AG08395 (cell line): ENCODE measurements at regions not wholly inside any gene's neighbourhood (a gene's known extent, or its start where the extent isn't known, plus 50 kb on each side); places are given as distances from the start of the nearest gene placed in this dataset.

Experiments
- DNase-seq: peaks from one replicate; pipeline ENCODE4 v3.0.0; 2012; ENCODE audit warnings: mixed read lengths, low spot score

DNA sequence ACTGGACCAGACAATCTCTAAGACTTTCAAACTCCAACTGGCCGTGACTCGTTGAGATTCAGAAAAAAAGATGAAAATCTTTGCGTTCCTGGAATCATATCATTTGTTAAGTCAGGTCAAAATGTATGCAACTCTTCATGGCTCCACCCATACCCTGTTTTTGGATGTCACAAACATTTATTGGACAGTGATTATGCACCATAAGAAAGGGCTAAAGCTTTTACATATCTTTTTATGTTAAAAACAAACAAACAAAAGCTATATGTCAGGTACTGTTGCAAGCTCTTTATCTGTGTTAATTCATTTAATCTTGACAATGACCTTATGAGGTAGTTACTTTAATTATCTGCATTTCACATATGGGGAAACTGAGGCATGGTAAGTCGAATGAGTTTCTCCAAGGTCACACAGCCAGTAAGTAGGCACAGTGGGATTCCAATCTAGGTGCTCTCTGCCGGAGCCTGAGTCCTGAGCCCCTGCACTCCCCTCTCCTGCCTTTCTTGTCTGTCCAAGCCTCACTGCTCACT lies 145.7 kb upstream of the MYCN start:
- no peak for DNase-seq

DNA sequence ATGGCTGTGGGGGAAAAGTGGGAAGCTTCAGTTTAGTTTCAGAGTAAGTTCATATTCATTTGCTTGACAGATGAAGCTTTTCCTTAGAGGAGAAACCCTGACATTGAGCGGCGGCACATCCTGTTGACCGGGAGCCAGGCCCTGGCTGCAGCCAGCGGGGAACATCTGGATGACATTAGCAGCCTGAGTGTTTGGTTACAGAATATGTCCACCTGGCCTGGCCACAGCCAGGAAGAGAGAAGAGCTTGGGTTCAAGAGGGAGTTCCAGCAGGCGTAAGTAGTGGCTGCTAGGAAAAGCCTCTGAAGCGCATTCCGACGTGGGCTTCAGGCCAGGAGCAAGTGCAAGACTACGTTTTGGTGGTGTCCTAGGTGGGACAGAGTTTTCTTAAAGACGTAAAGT lies 144.9 kb upstream of the MYCN start:
- DNase-seq = no peak

DNA sequence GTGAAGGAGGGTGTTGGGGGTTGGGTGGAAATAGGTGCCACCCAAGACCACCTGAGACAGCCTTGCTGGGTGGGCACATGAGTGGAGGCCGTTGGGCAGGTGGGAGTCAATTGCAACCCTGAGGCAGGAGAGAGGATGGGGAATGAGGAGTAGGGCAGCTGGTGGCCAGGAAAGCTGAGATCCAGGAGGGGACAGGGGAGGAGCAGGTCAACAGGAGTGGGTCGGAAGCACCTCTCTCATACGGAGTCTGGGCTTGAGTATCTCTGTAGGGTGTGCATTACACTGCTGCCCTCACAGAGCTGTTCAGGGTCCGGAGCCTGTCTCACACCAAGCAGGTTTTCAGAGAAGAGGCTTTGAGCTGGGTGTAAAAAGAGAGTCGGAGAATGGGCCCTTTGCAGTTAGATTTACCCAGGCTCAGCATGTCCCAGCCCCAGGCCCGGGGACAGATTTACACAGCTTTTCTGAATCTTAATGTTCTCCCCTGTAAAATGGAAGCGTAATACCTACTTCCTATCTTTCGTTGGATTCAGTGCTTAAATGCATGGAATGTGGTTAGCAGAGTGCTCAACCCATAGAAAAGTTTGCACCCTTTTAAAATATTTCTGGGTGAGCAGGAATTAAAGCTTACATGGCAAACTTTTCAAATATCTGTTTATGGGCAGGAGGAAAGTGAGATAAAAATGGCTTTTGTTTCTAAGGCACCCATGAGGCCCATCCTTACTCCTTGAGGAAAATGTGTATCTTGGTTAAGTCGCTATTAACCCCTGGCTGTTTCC lies 144.0 kb upstream of the MYCN start:
- no peak for DNase-seq

DNA sequence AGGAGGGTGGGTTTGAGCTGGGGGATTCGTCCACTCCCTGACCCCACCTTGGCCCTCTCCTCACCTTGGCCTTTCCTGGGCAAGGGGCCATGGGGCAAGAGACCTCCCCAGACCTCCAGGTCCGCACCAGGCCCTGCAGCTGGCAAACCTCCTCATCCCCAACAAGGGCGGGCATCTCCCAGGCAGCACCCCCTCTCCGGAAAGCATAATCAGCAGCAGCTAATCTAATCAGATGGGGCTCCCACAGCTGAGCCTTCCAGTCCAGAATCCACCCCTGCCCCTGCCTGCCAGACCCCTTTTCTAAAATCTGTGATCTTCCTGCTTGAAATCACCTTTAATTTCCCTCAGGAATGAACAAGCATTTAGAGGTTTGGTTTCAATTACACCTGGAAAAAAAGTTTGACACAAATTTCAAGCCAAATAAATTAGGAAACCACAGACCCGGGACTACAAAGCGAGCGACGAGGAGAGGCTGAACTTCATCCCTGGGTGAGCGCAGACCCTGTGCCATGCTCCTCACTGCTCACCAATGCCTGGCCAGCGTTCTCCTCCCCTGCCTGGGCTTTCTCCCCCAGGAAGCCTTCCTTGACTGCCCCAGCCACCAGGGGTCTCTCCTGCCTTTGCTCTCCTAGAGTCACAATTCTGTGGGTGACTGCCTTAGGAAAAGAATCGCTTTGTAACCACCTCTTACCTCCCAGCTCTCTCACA lies 143.0 kb upstream of the MYCN start:
- DNase-seq = no peak

DNA sequence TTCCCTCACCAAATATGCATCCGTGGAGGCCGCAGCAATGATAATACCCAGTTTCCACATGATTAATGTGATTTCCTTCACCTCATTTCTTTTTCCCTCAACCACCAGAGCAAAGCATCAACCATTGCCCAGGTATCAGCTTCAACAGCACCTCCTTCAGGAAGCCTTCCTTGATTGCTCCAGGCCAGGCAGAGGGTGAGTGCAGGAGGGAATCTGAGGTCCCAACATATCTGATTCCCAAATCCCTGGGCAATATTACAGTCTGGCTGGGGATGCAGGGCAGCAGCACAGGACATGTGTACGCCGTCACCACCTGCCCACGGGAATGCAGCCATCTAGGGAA lies 142.4 kb upstream of the MYCN start:
- DNase-seq = no peak

DNA sequence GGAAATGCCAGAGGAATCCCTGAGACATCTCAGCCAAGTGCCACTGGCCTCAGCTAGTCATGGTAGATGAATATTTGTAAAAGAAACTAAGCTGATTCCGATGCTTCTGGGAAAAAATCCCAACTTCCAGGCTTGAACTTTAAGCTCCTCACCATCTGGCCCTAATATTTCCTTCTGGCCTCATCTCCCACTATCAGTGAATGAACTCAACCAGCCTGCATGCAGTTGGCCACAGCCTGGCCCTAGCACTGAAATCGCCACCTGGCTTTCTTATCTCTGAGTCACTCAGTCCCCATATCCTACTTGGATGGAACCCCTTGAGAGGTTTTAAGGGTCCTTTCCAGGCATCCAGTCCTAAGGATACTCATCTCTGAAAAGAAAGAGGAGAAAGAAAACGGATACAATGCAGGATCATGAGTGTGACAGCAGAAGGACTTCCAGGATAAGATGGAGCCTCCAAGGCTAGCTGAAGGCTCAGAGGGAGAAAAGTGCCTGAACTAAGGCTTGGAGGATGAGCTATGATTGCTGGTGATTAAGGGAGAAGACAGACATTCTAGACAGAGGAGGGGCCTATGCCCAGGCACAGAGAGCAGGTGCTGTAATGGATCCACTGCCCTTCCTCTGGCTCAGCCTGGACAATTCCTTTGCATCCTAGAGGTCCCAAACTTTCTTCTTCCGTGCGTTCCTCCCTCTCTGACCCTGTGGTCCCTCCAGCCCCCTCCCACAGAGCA lies 141.5 kb upstream of the MYCN start:
- DNase-seq = no peak

DNA sequence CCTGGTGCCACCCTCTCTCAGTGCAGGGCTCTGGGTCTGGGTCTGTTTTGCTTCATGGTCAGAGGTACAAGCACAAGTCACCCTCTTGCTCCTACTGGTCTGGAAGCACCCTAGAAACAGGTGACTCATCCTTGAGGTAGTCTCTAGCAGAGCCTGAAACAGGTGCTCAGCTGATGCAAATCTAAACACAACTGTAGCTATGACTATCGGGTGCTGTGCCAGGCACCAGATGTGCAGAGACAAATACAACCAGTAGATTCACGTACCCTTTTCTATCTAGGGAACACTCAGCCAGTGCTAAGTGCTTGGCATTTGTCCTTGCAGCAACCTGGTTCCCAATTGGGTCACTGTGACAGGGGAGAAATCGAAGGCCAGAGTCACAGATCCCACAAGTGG lies 140.9 kb upstream of the MYCN start:
- no peak for DNase-seq

DNA sequence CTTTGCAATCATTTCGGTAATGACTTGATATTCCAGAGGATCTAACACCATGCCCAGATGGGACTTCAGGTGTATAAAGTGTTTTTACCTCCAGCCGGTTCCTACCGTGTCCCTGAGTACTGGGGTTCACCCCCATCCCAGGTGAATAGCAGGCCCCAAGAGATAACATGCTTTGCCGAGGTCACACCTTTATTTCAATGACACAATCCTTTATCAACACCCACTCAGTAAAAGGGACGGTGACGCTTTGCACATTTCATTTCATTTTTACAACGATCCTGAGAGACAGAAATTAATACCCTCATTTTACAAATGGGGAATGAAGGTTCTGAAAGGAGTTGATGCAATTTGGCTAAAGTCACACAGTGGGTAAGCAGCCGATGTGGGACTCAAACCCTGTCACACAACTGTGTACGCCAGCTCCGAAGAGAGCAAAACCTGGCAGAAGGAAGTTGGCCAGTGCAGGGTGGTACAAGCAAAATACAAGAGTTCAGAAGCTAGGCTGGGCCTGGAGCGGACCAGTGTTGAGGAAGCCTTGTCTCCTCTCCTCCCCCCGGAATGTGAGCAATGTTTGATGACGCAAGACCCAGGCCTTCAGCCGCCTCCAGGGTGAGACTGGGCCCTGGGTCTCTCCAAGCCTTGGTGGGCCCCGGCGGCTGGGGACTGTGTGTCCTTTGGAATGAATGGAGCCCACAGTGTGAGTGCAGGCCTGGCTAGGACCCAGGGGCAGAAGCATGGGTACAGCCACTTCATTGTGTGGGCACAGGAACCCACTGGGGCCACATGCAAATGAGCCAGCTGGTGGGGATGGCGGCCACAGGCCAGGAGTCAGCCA lies 139.6 kb upstream of the MYCN start:
- no peak for DNase-seq

DNA sequence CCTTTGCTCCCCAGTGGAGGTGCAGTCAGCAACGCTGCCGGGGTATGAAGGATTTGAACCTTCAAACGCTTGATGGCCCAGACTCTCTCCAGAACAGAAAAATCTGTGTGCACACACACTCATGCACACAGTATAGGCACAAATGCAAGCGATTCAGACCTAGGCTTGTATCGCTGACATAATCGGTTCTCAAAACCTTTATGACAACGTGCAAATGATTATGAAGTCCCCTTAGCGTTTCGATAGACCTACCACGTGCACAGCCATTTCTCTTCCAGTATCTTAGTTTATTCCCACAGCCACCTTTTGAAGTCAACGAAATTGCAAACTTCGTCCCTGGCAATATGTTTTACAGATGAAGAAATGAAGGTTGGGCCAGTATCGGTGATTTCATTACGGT lies 138.9 kb upstream of the MYCN start:
- no peak for DNase-seq

DNA sequence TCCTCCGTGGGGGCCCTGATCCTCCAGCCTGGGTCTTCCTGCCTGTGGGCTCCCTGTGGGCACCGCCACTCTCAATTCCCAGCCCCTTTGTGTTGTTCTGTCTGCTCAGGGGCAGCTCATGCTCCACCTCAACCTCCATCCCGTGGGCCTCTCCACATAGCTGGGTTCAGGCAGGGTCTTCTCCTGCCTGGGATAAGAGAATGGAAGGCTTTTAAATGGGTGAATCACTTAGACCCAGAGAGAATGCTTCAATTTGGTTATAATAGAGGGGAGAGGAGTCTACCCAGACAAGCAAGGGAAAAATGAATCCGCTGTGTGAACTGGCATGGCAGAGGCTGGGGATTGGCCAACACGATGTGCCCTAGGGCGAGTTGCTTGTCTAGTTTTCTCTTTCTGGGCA lies 138.4 kb upstream of the MYCN start:
- DNase-seq = no peak

DNA sequence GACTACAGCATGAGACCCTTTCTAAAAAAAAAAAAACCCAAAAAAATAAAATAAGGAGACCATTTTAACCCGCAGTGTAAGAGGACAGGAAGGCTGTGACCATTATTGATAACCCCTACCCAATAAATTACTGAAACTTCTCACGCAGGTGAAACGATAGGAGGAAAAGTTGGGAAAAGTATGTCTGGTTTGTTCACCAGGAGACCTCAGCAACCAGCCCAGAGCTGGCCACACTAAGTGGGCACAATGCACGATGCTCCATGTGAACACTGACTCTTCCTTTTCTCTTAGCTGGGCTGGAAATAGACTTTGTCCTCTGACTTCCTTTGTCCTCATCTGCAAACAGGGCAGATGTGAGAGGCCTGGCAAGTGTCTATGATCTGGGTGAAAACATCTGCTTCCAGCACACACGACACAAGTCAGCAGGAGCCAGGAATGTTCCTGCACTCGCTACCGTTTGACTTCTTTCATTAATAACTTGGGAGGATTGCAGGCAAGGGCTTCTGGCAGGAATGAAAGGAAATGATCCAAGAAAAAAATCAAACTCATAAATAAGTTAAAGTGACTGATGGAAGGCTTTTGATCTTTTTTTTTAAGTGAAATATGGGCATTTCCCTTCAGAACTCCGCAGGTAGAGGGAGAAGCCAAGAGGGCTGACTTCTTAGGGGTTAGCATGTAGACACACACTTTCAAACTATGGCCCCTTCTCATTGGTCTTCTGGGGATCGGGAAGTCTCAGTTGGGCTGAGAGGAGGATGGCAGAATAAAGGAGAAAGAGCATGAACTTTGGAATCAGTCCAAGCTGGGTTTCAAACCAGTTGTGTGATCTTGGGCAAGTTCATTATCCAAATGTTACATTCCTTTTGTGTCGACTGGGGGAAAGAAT lies 137.4 kb upstream of the MYCN start:
- no peak for DNase-seq

DNA sequence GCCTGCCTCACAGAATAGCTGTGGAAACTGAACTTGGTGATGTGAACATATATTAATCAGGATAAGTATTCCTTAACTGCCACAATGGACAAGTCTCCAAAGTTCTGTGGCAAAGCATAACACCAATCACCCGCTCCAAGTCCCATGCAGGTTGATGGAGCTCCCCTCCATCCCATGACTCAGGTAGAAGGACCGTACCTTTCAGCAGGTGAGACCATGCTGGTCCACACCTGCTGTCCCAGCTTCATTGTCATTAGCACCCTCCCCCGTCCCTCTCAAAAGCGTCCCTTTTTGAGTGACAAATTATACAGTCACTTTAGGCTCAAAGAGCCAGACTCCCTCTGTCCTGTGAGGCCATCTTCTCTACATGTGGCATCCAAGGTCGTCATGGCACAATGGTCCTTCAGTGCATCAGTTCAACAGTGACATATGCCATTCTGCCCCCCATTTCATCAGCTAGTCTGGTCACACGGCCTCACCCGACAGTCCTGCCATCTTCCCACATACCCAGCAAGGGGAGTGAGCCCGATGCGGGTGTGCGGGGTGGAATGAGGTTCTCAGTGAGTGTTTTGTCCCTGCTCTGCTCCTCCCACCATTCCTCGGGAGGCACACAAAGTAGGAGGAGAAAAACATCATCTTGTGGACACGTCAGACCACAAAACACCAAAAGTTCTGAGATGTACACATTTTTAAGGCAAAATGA lies 136.7 kb upstream of the MYCN start:
- no peak for DNase-seq

DNA sequence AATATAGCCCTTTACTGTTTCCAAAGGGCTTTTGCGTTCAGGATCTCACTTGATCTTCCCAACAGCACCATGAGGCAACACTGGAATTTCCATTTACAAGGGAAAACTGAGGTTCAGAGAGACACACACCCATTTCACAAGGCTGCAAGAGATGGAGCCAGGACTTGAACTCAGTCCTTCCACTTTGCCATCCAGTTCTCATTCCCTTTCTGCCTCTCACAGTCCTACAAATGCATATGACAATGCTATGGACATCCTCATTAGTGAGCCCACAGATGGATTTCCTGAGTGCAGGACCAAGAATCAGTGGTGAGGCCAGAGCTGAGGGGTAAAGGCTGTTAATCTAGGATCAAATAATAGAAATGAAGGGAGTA lies 136.1 kb upstream of the MYCN start:
- no peak for DNase-seq

DNA sequence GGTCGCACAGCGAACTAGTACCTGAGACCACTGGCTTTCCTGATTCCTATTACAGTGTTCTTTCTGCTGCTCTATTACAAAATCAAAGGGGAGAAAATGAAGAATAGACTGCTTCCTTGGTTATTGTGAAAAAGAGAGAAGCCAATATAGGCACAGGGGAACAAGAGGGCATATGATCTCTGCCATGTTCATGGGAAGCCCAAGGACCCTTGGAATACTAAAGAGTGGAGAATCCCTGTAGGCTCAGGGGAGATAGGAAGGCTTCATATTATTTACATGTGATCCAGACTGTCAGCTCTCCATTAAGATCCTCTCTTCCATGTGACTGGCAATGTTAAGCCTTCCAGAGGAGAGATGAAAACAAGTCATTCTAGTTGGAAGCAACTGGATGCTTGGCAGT lies 135.7 kb upstream of the MYCN start:
- no peak for DNase-seq

DNA sequence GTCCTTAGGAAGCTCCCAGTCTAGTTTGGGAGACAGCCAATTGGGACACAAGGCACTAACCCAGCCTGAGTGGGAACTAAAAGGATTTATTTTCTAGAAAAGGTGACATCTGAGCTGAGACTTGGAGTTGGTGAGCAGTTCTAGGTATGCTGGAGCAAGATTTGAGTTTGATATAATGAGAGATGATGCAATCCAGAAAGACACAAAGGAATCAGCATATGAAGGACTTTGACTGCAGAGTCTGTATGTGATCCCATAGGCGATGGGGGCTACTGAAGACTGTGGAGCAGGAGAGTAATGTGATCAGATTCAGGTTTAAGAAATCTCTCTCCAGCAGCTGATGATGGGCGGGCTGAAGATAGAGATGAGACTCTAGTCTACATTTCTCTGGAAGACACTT lies 135.1 kb upstream of the MYCN start:
- no peak for DNase-seq

DNA sequence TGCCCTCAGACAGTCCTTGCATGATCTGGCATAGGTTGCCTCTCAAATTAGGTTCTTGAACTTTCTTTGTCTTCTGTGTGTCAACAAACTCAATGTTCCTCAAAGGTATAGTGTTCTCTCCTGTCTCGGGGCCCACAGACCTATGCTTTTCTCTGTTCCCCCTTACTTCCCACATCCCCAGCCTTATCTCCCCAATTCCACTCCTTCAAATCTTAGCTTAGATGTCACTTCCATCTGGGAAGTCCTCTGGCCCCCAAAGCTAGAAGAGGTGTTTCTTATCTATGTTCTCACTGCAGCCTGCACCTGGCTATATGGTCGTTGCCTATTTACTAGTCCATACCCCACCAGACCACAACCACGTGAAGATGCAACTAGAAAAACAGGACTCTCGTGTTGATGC lies 134.6 kb upstream of the MYCN start:
- no peak for DNase-seq

DNA sequence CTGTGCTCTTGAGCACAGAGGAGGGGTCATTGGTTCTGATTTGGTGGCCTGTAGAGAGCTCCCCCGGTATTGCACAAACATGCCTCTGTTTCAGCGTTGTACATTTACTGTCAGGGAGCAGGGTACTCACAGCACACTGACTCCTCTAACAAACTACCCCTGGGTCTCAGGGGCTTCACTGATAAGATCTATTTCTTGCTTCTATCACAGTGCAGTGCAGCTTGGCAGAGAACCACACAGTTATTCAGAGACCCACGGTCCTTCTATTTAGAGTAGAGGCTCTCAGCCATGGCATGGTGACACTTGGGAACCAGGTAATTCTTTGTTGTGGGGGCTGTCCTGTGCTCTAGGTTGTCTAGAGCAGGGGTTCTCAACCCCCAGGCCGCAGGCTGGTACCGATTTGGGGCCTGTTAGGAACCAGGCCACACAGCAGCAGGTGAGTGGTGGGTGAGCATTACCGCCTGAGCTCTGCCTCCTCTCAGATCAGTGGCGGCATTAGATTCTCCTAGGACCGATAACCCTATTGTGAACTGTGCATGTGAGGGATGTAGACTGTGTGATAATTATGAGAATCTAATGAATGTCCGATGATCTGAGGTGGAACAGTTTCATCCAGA lies 133.4 kb upstream of the MYCN start:
- no peak for DNase-seq

DNA sequence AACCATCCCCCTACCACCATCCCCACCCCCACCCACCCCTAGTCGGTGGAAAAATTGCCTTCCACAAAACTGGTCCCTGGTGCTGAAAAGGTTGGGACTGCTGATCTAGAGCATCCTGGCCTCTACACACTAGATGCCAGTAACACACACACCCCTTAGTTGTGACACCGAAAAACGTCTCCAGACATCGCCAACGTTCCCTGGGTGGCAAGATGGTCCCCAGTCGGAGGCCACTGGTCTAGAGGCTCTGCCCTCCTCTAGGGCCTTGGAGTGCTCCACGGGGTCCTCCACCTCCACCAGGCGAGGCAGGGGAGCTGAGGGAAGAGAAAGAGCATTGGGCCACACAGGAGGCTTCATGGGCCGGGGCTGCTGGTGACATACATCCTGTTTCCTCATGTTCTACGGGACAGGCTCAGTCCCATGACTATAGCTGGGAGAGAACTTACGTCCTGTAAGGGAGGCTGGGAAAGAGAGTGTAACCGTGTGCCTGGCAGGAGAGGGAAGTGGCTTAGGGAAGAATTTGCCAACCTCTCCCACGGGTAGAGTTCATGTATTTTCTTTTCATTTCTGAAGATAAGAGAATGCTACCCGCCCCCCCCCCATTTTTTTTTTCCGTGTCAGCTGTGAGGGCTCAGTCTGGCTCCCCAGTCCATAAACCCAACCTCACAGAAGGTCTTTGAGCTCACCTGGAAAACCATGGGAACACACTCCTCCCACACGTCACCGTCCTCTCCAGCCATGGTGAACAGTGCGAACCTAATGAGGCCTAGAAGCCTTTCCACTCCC lies 132.7 kb upstream of the MYCN start:
- DNase-seq = no peak

DNA sequence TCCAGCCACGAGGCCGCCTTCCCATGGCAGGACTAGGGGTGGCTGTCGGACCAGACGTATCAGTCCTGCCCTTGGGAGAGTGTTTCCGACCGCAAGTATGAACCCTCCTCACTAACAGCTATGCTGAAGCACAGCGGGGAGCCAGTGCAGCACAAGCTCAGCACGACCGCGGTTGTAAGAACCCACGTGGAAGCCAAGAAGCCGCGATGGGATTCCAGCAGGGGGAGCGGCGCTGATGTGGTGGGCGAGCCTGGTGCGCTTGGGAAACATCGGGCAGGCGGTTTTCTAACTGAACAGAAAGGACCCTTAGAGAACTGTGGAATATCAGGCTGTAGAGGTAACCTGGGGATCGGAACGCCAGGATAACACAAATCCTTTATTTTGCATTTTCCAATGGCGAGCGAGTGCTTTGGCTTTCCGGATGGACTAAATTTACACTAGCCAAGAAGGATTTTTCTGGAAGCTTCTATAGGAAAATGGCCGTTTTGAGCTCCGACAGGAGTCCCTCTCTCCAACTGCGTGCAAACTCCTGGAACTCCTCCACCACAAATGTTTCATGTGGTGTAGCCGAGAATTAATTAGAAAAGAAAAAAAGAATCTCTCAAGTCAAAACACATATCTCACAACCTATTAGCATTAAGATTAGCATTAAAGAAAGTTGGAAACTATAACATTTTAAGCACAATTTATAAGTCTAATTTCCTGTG lies 132.0 kb upstream of the MYCN start:
- DNase-seq = no peak
